HEK293T (cell line): ENCODE measurements at regions not wholly inside any gene's neighbourhood (a gene's known extent, or its start where the extent isn't known, plus 50 kb on each side); places are given as distances from the start of the nearest gene placed in this dataset.

ENCODE experiments used
- BHLHE40 ChIP-seq: fragments of 450-650 bp; IDR thresholded peaks from 2 replicates; pipeline ENCODE4 v1.6.1; 2016; ENCODE audit warnings: mild to moderate bottlenecking, moderate library complexity, borderline replicate concordance
- LEF1 ChIP-seq: fragments of 450-650 bp; IDR thresholded peaks from 2 replicates; pipeline ENCODE4 v1.6.1; 2017; ENCODE audit warnings: mild to moderate bottlenecking, borderline replicate concordance
- SP1 ChIP-seq: fragments of 450-650 bp; IDR thresholded peaks from 2 replicates; pipeline ENCODE4 v1.6.1; 2017

DNA sequence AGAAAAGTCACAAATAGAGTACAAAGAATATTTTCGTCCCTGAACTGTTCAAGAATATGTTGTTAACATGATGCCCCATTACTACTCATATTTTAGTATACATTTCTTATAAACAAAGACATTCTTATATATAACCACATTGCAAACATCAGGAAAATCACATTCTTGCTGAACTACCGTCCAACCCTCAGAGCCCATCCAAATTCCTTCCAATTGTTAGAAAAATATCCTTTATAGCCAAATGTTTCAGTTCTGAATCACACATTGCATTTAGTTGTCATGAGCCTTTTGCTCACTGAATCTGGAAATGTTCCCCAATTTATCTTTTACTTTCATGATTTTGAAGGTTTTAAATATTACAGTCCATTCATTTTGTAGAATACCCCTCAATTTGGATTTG is 467.8 kb upstream of the ARGLU1 start:
- TF ChIP-seq LEF1 = no peak
- TF ChIP-seq SP1 = no peak
- no peak for TF ChIP-seq BHLHE40
